ENCODE measurements at regions not wholly inside any gene's neighbourhood (a gene's known extent, or its start where the extent isn't known, plus 50 kb on each side); places are given as distances from the start of the nearest gene placed in this dataset.

GRCh38 chr13:74449811-74450524 is 315.8 kb upstream of the KLF12 start:
- DNase-seq, result no peak

GRCh38 chr13:74444864-74445479 is 310.8 kb upstream of the KLF12 start:
- DNase-seq, result no peak

- DNase-seq, result no peak
These were observed 310.0 kb upstream of the KLF12 start for GRCh38 chr13:74444161-74444571.

- DNase-seq, result no peak
These were observed 309.4 kb upstream of the KLF12 start for GRCh38 chr13:74443631-74444030.

- DNase-seq, result no peak
These were observed 308.5 kb upstream of the KLF12 start for GRCh38 chr13:74442751-74443150.

- DNase-seq, result no peak
These were observed 304.7 kb upstream of the KLF12 start for GRCh38 chr13:74438901-74439300.

GRCh38 chr13:74434782-74435181 is 300.6 kb upstream of the KLF12 start:
- DNase-seq, result no peak

- DNase-seq, result no peak
These were observed 290.3 kb upstream of the KLF12 start for GRCh38 chr13:74424455-74424854.

- no peak for DNase-seq
These were observed 289.2 kb upstream of the KLF12 start for GRCh38 chr13:74423434-74423833.

GRCh38 chr13:74414458-74414857 is 280.3 kb upstream of the KLF12 start:
- DNase-seq, result no peak

GRCh38 chr13:74413482-74413881 is 279.3 kb upstream of the KLF12 start:
- no peak for DNase-seq

- no peak for DNase-seq
These were observed 275.3 kb upstream of the KLF12 start for GRCh38 chr13:74409551-74409950.

GRCh38 chr13:74406420-74406819 is 272.2 kb upstream of the KLF12 start:
- no peak for DNase-seq

GRCh38 chr13:74398599-74398998 is 264.4 kb upstream of the KLF12 start:
- DNase-seq, result no peak

GRCh38 chr13:74389056-74389455 is 254.9 kb upstream of the KLF12 start:
- no peak for DNase-seq

- no peak for DNase-seq
These were observed 254.4 kb upstream of the KLF12 start for GRCh38 chr13:74388626-74389025.

GRCh38 chr13:74372511-74372910 is 238.3 kb upstream of the KLF12 start:
- no peak for DNase-seq

GRCh38 chr13:74367193-74367592 is 233.0 kb upstream of the KLF12 start:
- no peak for DNase-seq

- no peak for DNase-seq
These were observed 227.1 kb upstream of the KLF12 start for GRCh38 chr13:74361274-74361673.

- no peak for DNase-seq
These were observed 212.8 kb upstream of the KLF12 start for GRCh38 chr13:74346960-74347359.

GRCh38 chr13:74338341-74338740 is 204.1 kb upstream of the KLF12 start:
- no peak for DNase-seq

- no peak for DNase-seq
These were observed 202.3 kb upstream of the KLF12 start for GRCh38 chr13:74336546-74336945.

- no peak for DNase-seq
These were observed 201.2 kb upstream of the KLF12 start for GRCh38 chr13:74335370-74335769.

GRCh38 chr13:74329962-74330361 is 195.8 kb upstream of the KLF12 start:
- DNase-seq, result no peak

- no peak for DNase-seq
These were observed 190.9 kb upstream of the KLF12 start for GRCh38 chr13:74325106-74325505.

Measured in stimulated activated CD4-positive, alpha-beta T cell treated with anti-CD3 and anti-CD28 coated beads, Interleukin-1b, Interleukin-23, amount 100 ng/mL, for 48 hours (primary cell).